Stimulated activated naive CD4-positive, alpha-beta T cell (primary cell): ENCODE measurements at regions not wholly inside any gene's neighbourhood (a gene's known extent, or its start where the extent isn't known, plus 50 kb on each side); places are given as distances from the start of the nearest gene placed in this dataset.

Source experiments
- DNase-seq, 6 experiments: peaks; one replicate each; lab custom pipeline; 2025; lab: John Stamatoyannopoulos, UW

DNA sequence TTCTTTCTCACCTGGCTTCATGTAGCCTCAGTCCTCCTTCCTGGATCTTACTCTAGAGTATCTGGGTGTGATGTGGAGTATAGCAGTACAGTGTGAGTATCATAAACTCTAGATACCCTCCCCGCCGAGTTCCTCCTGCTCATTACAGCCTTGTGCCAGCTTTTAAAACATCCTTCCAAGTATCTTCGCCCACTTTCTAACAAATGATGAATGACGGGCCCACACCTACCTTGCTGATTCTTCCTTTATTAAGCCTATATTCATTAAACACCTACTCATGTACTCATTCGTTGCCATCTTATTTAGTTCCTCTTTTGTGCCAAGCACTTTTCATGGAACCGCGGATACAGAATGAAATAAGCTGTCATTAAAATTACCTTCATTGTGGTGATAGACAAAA lies 1585.3 kb upstream of the TENM3 start:
- no peak for DNase-seq

- DNase-seq: peak; percentile 0 to 38 (median 12)
These were observed 1578.3 kb upstream of the TENM3 start for GRCh38 chr4:180664766-180665368.

DNA sequence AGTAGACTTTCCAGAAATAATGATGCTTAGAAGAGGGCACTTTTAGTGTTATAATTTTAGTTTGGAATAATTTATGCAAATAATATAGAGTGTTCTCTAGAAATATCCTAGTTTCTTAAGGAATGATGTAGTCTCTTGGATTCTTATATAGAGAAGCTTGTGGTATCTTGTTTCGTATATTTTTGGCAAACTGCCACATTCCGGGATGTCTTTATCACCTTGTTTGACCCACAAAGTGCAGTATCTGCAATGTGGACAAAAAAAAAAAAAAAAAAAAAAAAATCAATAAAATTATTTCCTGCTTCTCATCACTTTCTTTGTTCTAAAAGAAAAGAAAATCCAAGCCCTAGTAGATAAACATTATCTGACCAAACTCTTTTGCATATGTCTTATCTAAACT lies 1577.7 kb upstream of the TENM3 start:
- DNase-seq: no peak

- peak in 1 of 6 experiments; percentile 1 for DNase-seq
These were observed 1577.0 kb upstream of the TENM3 start for GRCh38 chr4:180665994-180666824.

GRCh38 chr4:180668732-180669131 lies 1574.5 kb upstream of the TENM3 start:
- no peak for DNase-seq

GRCh38 chr4:180669680-180670079 lies 1573.5 kb upstream of the TENM3 start:
- no peak for DNase-seq

GRCh38 chr4:180674619-180675358 lies 1568.4 kb upstream of the TENM3 start:
- DNase-seq: no peak

DNA sequence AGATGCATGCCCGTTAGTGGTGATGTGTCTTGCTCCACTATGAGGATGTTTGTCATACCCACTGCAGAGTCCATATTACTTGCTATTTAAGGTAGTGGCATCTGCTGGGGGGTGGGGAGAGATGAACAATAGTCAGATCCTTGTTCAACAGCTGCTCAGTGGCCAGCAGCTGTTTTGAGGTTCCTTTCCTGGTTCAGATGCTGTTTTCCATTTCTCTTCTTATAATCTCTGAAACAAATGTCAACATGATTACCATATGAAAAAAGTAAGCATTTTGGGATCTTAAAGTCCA lies 1567.9 kb upstream of the TENM3 start:
- DNase-seq: no peak

GRCh38 chr4:180680305-180680704 lies 1562.9 kb upstream of the TENM3 start:
- DNase-seq: no peak

DNA sequence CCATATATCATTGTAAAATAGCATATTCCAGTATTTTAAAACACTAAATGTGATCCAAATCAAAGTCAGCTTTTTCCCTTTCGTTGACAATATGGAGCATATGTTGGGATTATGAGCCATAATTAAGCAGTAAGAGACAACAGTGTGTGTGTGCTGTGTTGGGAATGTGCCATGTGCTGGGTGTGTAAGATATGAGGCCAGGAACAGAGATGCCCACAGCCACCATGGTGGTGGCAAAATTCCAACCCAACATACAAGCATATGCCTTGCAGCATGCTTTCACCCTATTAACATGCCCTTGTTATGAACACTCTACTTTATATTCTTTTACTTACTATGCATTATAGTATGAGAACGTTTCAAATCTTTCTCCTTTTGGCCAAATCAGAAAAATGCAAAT lies 1560.4 kb upstream of the TENM3 start:
- DNase-seq: no peak

DNA sequence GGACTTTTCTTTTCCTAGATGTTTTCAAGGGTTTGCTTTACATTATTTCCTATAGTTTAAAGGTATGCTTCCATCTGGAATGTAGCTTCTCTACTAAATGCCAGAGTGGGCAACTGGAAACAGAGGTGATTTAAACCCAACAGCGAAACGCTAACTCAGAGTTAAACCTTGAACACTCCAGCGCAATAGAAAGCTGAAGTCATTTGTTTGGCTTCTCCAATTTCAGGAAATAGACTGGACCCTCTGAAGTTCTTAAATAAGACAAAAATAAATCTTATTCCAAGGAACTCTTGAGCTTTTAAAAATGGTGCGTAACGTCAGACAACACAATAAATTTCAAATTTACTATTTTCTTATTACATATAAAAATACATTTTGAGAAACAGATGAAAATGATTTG lies 1560.0 kb upstream of the TENM3 start:
- no peak for DNase-seq

DNA sequence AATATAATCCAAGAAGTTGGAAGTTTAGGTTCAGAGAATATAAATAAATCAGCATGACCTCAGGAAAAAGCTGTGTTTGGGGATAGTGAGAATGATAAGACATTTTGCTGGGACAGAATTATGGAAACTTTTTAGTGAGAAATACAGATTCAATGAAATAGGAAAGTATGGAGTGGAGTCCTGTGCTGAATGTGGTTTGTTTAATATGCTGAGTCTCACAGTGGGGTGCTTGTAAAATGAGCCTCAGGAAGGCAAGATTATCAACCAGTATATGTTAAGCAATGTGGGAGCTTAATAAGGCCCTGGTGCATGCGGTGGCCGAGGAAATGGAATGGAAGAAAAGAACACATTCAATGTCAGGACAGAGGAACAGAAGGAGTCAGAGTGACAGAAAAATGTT lies 1554.7 kb upstream of the TENM3 start:
- DNase-seq: no peak

GRCh38 chr4:180694875-180695274 lies 1548.3 kb upstream of the TENM3 start:
- no peak for DNase-seq

DNA sequence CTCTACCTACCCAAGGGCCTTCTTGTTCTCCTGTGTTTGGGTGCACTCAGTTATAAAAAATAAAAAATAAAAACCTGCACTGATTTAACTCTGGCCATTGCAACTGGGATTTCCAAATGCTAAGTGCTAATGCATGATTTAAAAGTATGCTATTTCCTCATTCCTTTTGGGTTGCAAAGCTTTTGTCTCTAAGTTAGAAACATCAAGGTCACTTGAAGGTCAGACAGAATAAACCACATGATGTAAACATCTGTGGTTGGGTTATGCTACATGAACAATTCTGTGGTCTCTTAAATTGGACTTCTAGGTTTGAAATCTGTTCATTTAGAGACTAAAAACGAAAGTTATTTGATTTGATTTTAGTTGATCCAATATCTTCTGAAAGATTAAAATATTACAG lies 1547.4 kb upstream of the TENM3 start:
- no peak for DNase-seq

GRCh38 chr4:180696460-180697092 lies 1546.6 kb upstream of the TENM3 start:
- DNase-seq: no peak

- no peak for DNase-seq
These were observed 1544.5 kb upstream of the TENM3 start for GRCh38 chr4:180698550-180699195.

DNA sequence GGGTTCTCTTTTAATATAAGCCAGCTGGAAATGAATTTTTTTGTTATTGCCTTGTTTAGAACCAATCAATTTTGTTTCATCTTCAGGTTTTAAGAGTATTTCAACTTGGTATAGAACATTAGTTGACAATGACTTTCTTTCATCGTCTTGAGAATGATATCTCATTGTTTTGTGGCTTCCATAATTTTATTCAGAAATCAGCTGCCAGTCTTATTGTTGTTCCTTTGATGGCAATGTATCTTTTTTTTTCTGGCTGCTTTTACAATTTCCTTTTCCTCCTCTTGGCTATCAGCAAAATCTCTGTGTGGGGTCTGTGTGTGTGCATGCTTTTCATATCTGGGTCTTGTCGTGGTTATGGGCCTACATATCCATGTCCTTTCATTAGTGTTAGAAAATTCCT lies 1536.4 kb upstream of the TENM3 start:
- DNase-seq: no peak

- no peak for DNase-seq
These were observed 1532.4 kb upstream of the TENM3 start for GRCh38 chr4:180710628-180711337.

DNA sequence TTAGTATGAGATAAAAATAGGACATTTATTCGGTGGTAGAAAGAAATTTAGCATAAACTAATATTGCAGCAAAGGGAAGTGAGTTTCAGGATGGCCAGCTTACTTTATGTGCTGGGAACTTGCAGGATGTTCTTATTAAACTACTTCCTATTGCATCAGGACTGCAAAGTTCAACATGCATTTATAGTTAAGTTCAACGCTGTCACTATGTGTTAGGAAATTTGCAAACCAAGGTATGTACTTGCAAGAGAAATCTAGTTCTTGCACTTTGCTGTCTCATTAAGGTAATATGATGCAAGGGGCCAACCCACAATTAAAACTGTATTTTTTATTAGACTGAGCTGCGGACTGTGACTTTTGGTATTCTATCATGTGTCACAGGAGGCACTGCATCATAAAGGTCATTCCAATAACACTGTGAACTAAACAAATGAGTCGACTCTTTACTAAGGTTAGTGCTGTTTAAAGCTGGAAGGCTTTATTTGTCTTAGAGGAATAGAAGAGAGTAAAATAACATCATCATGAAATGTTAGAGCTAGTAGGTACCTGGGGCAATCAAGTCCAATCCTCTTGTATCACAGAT lies 1525.7 kb upstream of the TENM3 start:
- DNase-seq: no peak

- no peak for DNase-seq
These were observed 1521.8 kb upstream of the TENM3 start for GRCh38 chr4:180721356-180721755.

- DNase-seq: no peak
These were observed 1516.6 kb upstream of the TENM3 start for GRCh38 chr4:180726611-180727010.
